A204.1 (cell line): ENCODE measurements at regions not wholly inside any gene's neighbourhood (a gene's known extent, or its start where the extent isn't known, plus 50 kb on each side); places are given as distances from the start of the nearest gene placed in this dataset.
"Not testable (repeated sequence)": the region's sequence is repeated elsewhere in the genome, so short reads cannot be mapped to it uniquely, and the experiment has no call there.

Source experiments
- FAIRE-seq: peaks from 2 replicates; lab custom pipeline; 2012; peaks lifted over from hg19 to GRCh38; lab: Jason Lieb, UNC

DNA sequence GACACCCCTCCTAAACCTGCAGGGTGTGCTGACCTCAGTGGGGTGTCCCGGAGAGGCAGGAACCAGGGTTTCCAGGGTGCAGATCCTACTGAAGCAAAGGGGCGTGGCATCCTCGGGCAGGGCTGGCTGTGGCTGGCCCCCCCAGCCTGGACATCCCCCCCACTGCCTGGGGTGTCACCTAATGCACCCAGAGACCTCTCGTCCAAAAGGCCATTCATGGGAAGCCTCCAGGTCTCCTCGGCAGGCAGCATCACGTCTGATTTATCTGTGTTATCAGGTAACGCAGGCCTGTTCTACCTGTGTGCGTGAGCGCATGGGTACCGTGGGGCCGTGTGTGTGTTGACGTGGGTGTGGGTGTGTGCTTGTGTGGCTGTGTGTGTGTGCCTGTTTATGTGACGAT, 210.0 kb downstream of the SHOX start:
- FAIRE-seq: no peak

DNA sequence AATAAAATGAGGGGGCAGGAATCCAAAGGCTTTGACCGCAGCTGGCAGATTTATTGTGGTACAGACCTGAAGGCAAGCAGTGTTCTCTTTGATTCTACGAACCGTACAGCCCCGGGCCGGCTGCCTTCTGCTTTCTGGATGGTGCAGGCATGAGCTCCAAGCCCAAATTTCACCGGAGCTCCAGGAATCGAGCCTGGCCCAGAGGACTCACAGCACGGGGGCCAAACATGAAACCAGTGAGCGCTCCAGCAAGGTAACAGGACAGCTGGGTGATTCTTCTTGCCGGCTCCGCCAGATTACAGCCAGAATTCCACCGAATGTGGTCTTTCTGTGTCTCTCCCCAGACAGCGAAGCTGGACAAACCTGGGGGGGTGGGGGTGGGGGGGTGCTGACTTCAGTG, 208.1 kb downstream of the SHOX start:
- FAIRE-seq: not testable (repeated sequence)

DNA sequence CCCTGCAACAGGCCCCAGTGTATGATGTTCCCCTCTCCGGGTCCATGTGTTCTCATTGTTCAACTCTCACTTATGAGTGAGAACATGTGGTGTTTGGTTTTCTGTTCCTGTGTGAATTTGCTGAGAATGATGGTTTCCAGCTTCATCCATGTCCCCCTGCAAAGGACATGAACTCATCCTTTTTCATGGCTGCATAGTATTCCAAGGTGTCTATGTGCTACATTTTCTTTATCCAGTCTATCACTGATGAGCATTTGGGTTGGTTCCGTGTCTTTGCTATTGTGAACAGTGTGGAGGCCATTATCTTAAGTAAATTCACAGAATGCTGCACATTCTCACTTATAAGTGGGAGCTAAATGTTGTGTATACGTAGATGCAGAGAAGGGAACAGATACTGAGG, 205.3 kb downstream of the SHOX start:
- FAIRE-seq: not testable (repeated sequence)

DNA sequence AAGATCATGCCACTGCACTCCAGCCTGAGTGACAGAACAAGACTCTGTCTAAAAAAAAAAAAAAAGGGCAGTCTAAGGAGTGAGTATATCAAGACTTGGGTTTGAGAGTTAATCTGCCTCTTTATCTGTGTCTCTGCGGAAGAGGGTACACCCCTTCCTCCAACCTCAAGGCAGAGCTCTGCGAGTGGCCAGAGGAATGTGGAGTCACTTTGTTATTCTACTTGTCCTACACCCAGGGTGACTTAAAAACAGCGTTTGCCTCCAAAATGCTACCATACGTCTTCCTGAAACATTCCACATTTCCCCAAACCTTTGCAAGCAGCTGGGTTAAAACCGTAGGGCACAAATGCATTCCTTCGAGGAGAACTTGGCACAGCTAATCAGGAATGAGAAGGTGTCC, 199.9 kb downstream of the SHOX start:
- FAIRE-seq: peak; percentile 16

DNA sequence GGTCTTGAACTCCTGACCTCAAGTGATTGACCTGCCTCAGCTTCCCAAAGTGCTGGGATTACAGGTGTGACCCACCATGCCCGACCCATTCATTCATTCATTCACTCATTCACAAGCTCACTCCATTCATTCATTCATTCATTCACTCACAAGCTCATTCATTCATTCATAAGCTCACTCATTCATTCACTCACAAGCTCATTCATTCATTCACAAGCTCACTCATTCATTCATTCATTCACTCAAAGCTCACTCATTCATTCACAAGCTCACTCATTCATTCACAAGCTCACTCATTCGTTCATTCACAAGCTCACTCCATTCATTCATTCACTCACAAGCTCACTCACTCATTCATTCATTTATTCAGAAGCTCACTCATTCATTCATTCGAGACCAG, 198.6 kb downstream of the SHOX start:
- no peak for FAIRE-seq

DNA sequence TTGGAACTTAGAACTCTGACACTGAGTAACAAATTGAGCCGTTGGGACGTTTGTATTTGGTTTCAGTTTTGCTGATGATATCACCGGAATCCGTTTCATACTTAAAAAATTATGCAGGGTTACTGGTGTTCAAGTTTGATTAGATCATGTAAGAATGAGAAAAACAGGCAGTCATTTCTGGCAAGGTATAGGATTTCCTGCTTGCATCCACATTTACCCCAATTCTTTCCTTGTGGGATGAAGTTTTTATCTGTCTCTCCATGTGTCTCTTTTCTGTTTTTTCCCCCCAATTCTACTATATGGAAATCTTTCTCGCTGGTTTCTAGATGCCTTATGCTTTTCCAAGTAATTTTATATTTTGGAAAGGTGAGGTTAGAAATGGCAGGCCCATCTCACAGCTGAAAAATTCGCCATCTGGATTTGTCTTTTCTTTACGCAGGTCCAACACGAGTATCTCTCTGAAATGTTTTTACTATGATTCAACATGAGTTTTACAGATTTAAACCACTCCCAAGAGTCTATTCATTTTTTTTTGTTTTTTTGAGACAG, 197.9 kb downstream of the SHOX start:
- FAIRE-seq: no peak

DNA sequence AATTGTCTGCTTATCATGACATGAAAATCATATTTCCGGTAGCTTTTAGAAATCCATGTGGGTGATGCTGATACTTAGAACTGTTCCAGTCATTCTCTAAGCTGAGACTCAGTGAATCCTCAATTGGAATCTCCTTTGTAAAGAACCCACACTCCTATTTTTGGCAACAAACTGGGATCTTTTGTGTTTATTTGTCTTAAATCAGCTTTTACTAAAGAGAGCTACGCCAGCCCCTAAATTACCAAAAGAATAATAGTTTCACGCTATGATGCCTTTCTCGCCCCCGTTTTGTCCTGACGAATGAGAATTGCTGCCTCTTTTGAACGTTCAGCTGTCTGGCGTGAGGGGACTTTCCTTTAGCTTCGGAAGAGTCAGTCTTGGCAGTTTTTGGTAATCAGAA, 195.9 kb downstream of the SHOX start:
- FAIRE-seq: no peak

DNA sequence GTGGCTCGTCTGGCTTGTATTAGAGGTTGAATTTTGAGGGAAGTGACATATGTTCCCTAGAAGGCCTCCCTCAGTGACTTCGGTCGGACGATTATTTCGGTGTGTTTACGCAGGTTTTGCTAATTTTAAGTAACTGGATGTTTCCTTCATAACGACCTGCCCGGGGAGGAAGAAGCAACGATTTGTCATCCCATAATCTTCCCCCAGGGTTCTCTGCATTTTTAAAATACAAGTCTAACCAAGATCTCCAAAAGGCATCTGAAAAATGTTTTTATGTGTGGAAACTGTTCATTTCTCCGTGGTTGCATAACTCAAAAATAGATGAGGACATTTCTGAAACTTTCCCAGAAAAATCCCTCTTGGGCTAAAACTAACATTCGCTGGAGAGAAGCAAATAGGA, 195.4 kb downstream of the SHOX start:
- FAIRE-seq: no peak

DNA sequence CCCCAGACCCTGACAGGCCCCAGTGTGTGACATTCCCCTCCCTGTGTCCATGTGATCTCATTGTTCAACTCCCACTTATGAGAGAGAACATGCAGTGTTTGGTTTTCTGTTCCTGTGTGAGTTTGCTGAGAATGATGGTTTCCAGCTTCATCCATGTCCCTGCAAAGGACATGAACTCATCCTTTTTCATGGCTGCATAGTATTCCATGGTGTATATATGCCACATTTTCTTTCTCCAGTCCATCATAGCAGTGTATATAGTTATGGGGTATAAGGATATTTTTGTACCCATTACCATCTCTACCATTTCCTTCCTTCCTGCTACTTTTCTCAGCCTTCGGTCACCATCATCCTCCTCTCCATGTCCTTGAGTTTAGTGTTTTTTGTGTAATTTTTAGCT, 192.5 kb downstream of the SHOX start:
- not testable (repeated sequence) for FAIRE-seq

DNA sequence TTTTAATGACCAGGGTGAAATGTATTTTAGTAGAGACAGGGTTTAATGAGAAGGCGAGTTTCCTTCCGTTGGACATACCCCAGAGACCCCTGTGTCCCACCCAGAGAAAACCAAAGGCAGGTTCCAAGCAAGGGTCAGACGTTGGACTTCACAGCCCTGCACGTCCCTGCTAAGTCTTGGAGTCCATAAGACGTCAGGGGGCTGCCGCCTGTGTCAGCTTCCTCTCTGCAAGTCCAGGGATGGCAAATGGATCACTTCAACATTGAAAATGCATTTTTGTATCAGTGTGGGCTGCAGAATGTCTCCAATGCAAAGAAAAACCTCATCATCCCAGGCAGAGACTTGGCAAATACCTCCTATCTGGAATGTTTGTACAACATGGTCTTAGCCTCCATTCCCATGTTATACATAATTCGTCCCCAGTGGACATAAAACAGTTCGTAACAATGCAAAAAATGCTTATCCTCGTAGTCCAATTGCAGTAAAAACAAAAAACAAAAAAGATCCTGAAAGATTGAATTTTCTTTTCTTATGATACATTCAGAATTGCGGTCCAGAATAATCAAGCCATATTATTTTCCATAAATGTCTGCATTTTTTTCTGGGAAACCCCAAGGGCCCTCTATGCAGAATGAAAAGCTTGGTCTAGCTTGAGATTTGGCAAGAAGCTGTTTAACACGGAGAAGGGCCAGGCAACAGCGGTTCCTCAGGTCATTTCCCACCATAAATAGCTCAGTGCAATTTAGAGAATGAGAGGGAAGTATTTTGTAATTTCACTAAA, 190.9 kb downstream of the SHOX start:
- no peak for FAIRE-seq

DNA sequence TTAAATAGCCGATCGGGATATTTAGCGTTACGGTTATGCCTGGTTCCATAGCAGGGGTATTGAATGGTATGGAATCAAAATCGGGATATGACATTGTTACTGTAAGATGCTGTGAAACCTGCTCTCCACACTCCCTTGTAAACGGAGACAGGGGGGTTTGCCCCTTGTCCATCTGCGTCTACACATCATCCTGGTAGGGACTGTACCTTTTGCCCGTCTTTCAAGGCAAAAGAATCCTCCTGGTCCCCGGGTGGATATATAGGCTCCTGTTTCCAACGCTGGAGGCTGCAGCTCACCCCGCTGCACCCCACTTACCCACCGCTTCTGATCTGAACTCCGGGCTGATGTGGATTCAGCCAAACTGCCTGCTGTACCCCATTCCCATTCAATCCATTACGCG, 189.1 kb downstream of the SHOX start:
- FAIRE-seq: no peak

DNA sequence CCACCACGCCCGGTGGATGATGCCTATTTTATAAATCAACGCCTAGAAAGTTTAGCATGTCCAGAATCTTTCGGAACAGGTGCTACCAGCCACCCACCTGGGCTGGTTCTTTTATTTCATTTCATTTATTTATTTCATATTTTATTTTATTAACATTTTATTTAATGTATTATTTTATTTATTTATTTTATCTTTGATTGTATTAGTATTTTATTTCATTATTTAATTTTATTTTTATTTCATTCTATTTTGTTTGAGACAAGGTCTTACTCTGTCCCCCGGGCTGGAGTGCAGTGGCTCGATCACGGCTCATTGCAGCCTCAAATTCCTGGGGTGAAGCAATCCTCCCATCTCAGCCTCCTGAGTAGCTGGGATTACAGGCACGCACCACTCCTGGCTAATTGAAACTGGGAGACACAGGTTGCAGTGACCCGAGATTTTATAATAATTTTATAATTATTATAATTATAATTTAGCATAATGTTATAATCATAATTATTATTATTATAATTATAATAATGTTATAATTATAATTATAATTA, 187.2 kb downstream of the SHOX start:
- peak; percentile 57 for FAIRE-seq

DNA sequence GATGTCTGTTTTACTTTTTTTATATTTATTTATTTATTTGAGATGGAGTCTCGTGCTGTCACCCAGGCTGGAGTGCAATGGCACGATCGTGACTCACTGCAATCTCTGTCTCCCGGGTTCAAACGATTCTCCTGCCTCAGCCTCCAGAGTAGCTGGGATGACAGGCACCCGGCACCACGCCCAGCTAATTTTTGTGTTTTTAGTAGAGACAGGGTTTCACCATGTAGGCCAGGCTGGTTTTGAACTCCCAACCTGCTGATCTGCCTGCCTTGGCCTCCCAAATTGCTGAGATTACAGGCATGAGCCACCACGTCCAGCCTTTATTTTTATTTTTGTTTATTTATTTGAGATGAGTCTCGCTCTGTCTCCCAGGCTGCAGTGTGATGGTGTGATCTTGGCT, 186.6 kb downstream of the SHOX start:
- FAIRE-seq: not testable (repeated sequence)

DNA sequence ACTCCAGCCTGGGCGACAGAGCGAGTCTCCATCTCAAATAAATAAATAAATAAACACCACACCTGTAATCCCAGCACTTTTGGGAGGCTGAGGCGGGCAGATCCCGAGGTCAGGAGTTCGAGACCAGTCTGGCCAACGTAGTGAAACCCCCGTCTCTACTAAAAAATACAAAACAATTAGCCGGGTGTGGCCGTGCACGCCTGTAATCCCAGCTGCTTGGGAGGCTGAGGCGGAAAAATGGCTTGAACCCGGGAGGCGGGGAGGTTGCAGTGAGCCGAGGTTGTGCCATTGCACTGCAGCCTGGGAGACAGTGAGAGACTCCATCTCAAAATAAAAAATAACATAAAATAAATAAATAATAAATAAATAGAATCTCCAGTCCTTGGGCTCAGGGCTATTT, 185.8 kb downstream of the SHOX start:
- no peak for FAIRE-seq

DNA sequence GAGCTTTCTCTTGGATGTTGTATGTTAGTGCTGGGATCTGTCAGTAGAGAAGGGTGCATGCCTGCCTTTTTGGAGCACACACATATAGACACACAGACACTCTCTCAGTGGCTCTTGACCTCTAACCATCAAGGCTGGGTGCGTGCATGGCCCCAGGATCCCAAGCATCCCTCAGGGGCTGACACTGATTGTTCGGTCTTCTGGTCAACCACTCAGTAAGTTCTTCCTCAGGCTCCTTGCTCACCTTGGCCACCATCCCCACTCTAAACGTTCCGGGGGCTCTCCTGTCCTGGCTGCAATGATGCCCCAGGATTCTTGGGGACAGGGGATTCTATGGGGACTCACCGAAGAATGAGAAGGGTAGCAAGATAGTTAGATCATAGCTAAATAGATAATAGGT, 179.6 kb downstream of the SHOX start:
- FAIRE-seq: no peak

DNA sequence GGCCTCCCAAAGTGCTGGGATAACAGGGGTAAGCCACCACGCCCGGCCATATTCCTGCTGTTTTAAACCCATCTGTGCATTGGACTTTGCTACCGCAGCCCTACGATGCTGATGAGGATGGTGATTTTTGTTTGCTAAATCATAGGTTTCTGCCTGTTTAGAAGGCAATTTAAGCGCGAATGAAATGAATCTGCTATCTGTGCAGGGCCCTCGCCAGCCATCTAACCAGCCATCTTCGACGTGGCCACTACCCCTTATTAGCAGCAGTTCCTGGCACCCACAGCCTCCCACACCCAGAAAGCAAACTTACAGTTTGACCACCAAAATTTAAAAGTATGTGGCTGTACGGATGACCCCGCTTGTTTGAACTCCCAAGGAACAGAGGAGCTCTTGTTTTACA, 178.5 kb downstream of the SHOX start:
- no peak for FAIRE-seq

DNA sequence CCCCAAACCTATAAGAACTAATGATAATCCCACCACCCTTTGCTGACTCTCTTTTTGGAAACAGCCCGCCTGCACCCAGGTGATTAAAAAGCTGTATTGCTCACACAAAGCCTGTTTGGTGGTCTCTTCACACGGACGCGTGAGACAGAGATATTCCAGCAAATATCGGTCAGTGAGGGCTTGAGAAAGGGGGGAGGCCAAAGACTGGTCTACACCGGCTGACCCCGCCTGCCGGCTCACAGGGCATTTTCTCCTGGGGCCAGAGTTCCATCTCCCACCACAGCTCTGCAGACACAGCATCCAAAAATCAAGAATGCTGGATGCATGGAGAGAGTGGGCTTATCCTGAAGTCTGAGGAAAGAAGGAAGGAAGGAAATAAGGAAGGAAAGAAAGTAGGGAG, 176.0 kb downstream of the SHOX start:
- no peak for FAIRE-seq

DNA sequence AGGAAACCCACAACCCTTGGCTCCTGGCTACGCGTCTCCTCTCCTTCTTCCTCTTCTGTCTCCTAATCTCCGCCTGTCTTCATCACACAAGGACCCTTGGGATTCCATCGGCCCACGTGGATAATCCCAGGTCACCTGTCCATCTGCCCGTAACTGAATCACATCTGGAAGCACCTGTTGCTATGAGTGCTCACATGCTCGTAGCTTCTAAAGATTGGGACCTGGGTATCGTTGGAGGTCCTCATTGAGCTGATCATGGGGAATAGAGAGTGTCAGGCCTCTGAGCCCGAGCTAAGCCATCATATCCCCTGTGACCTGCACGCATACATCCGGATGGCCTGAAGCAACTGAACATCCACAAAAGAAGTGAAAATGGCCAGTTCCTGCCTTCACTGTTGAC, 175.4 kb downstream of the SHOX start:
- FAIRE-seq: no peak

DNA sequence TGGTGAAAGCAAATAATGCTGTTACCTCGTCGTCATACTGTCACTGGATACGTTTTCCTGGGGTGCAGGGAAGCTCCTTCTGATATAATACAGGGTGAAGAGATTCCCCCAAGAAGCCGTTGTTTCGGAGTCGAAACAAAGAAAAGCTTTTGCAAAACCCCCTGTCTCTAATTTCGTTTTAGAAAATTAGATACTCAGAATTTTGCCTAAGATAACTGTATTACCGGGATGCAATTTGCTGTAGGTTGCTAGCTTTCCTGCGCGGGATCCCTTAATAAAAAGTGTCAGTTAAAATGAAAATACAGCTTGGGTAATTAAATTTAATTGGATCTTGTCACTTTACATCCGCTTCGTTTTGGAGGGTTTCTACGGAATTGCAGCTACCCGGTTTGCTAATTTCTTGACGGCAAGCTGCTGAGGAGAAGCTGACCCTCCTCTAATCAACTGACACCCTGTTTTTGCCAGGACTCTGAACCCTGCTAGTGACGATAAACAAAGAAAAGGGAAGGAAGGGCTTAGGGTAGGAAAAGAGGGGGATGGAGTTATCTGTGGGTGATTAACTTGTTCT, 174.6 kb downstream of the SHOX start:
- no peak for FAIRE-seq

DNA sequence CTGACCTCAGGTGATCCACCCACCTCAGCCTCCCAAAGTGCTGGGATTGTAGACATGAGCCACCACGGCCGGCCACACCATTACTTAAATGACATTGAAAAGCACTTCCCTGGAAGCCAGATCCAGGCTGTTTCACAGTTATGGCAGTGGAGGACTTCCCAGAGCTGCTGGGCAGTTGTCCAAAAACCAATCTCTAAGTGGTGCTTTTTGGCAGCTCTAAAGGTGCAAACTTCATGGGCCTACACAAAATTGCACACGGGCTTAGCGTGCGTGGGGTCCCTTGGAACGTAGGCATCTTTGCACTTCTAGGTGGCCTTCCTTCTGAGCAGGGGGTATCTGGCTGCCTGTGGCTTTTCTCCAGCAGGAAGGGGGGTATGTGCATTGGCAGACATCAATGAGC, 172.3 kb downstream of the SHOX start:
- no peak for FAIRE-seq

DNA sequence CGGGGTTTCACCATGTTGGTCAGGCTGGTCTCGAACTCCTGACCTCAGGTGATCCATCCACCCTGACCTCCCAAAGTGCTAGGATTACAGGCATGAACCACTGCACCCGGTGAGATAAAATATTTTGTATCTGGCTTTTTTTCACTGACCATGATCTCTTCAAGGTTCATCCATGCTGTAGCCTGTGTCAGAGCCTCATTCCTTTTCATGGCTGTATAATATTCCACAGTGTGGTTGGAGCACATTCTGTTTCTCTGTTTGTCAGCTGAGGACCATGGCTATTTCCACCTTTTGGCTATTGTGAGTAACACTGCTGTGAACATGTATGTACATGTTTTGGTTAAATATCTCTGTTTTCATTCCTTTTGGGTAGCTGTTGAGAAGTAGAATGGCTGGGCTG, 169.2 kb downstream of the SHOX start:
- FAIRE-seq: no peak

DNA sequence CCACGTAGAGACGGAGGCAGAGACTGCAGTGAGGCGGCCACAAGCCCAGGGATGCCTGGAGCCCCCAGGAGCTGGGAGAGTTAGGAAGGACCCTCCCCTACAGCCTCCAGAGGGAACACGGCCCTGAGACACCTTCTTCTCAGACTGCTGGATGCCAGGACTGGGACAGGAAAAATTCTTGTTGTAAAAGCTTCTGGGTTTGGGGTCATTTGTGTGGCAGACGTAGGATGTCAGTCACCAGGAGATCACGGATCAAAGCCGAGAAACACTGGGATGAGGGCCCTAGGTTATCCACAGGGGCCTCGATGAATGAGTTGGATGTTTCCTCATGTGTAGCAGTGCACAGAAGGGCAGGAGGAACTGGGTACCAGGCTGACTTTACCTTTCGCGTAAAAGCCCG, 163.7 kb downstream of the SHOX start:
- no peak for FAIRE-seq

DNA sequence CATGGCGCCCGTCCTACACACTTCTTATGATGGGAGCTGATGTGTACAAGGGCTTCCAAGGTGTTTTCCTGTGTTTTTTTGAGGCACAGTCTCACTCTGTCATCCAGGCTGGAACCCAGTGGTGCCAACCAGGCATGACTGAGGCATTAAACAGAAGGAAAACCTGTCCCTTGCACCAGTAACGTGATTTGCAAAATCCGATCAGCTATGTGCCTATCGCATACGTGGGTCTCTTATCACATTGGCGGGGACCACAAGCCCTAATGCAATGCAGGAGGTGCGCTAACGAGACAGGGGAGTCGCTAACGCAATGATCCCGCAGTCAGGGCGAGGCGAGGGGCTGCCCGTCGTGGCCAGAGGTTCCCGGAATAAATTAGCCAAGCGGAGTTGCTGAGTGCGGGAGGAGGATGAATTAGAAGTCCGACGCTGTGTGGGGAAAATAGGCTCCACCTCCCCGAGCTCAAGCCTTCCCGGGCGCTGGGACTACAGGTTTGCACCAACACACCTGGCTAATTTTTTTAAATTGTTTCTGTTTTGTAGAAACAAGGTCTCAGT, 162.7 kb downstream of the SHOX start:
- FAIRE-seq: no peak
